Posterior vena cava (tissue), 2 donors: ENCODE measurements at regions not wholly inside any gene's neighbourhood (a gene's known extent, or its start where the extent isn't known, plus 50 kb on each side); places are given as distances from the start of the nearest gene placed in this dataset.

Experiments
- DNase-seq: peaks from one replicate; pipeline ENCODE4 v3.0.0-alpha.2; 2020; ENCODE audit warnings: low spot score
- intact Hi-C, 2 donors: fragments of 100-400 bp; cut with DNase I; formaldehyde crosslinking; loops; one replicate each; pipeline versions ENCODE4 v1.14.1 to v1.14.2; 2022 to 2023
- donor health status: DM: yes; HTN: yes; CAD: no.
- donor health status: DM: yes; HTN: yes; CAD: no.

GRCh38 chr7:17010637-17011300 lies 129.0 kb upstream of the AGR3 start:
- DNase-seq: no peak
- intact Hi-C loops: no loop called here

- intact Hi-C loops: no loop called here
- no peak for DNase-seq
Measured at GRCh38 chr7:17013204-17013603, 131.4 kb upstream of the AGR3 start.

- DNase-seq: no peak
- intact Hi-C loops: no loop called here
Measured at GRCh38 chr7:17014686-17015085, 132.9 kb upstream of the AGR3 start.

- intact Hi-C loops: no loop called here
- DNase-seq: no peak
Measured at GRCh38 chr7:17015598-17016031, 133.8 kb upstream of the AGR3 start.

GRCh38 chr7:17016402-17017010 lies 134.7 kb upstream of the AGR3 start:
- no peak for DNase-seq
- intact Hi-C loops: no loop called here

GRCh38 chr7:17019106-17019505 lies 137.3 kb upstream of the AGR3 start:
- intact Hi-C loops: no loop called here
- no peak for DNase-seq

- intact Hi-C loops: no loop called here
- DNase-seq: no peak
Measured at GRCh38 chr7:17020250-17020649, 138.5 kb upstream of the AGR3 start.

GRCh38 chr7:17021205-17021604 lies 139.4 kb upstream of the AGR3 start:
- no peak for DNase-seq
- intact Hi-C loops: no loop called here

GRCh38 chr7:17022920-17023319 lies 141.1 kb upstream of the AGR3 start:
- no peak for DNase-seq
- intact Hi-C loops: no loop called here

GRCh38 chr7:17026269-17026668 lies 144.5 kb upstream of the AGR3 start:
- DNase-seq: no peak
- intact Hi-C loops: no loop called here

GRCh38 chr7:17027143-17027788 lies 145.5 kb upstream of the AGR3 start:
- intact Hi-C loops: no loop called here
- no peak for DNase-seq

GRCh38 chr7:17027789-17028152 lies 146.0 kb upstream of the AGR3 start:
- intact Hi-C loops: no loop called here
- DNase-seq: no peak

GRCh38 chr7:17029150-17029549 lies 147.4 kb upstream of the AGR3 start:
- DNase-seq: no peak
- intact Hi-C loops: no loop called here

GRCh38 chr7:17030559-17030958 lies 148.8 kb upstream of the AGR3 start:
- intact Hi-C loops: no loop called here
- DNase-seq: no peak

GRCh38 chr7:17031906-17032551 lies 150.2 kb upstream of the AGR3 start:
- DNase-seq: no peak
- intact Hi-C loops: no loop called here

GRCh38 chr7:17033245-17033644 lies 151.5 kb upstream of the AGR3 start:
- intact Hi-C loops: no loop called here
- DNase-seq: peak; percentile 74

- DNase-seq: no peak
- intact Hi-C loops: no loop called here
Measured at GRCh38 chr7:17036584-17036983, 154.8 kb upstream of the AGR3 start.

GRCh38 chr7:17037356-17037755 lies 155.6 kb upstream of the AGR3 start:
- no peak for DNase-seq
- intact Hi-C loops: no loop called here

GRCh38 chr7:17038160-17038782 lies 156.5 kb upstream of the AGR3 start:
- no peak for DNase-seq
- intact Hi-C loops: no loop called here

- DNase-seq: no peak
- intact Hi-C loops: no loop called here
Measured at GRCh38 chr7:17038783-17039170, 157.0 kb upstream of the AGR3 start.
